Tibial nerve (tissue), 4 donors: ENCODE measurements at regions not wholly inside any gene's neighbourhood (a gene's known extent, or its start where the extent isn't known, plus 50 kb on each side); places are given as distances from the start of the nearest gene placed in this dataset.

Source experiments
- DNase-seq, 2 donors: peaks; one replicate each; pipeline ENCODE4 v3.0.0-alpha.2; 2019; ENCODE audit warnings: low spot score in 2 of 2
- H3K27ac ChIP-seq, 4 donors: fragments of 200-600 bp; sonication (generic) in 3 of 4; one replicate each; pipeline ENCODE4 v1.5.1; 2017 to 2019; ENCODE audit warnings: mild to moderate bottlenecking in 1 of 4
- H3K27me3 ChIP-seq, 2 donors: fragments of 200-600 bp; sonication (generic) in 1 of 2; one replicate each; pipeline versions ENCODE4 v1.5.1 to v1.6.0; 2017 to 2019
- H3K36me3 ChIP-seq, 3 donors: fragments of 200-600 bp; sonication (generic); one replicate each; pipeline ENCODE4 v1.5.1; 2018 to 2019
- H3K4me1 ChIP-seq, 4 donors: fragments of 200-600 bp; sonication (generic) in 3 of 4; one replicate each; pipeline ENCODE4 v1.5.1; 2017 to 2019
- H3K4me3 ChIP-seq, 4 donors: fragments of 200-600 bp; sonication (generic) in 3 of 4; one replicate each; pipeline ENCODE4 v1.5.1; 2017 to 2019; ENCODE audit warnings: mild to moderate bottlenecking in 1 of 4, moderate library complexity in 1 of 4
- H3K9me3 ChIP-seq, 4 donors: fragments of 200-600 bp; sonication (generic) in 3 of 4; one replicate each; pipeline ENCODE4 v1.5.1; 2017 to 2019
- CTCF ChIP-seq, 5 experiments: fragments of 200-600 bp in 3 of 5; fragments of 450-650 bp in 2 of 5; sonication (generic) in 3 of 5; IDR thresholded peaks; one replicate each; pipeline ENCODE4 v1.5.1; 2016 to 2019; ENCODE audit warnings: antibody characterized with exemption in 5 of 5, mild to moderate bottlenecking in 3 of 5, moderate library complexity in 2 of 5
- EP300 ChIP-seq, 2 donors: sonication (generic); formaldehyde crosslinking; IDR thresholded peaks; one replicate each; pipeline ENCODE4 v1.6.1; 2017; ENCODE audit warnings: antibody characterized with exemption in 2 of 2, mild to moderate bottlenecking in 1 of 2
- POLR2A ChIP-seq, 2 donors: fragments of 450-650 bp; IDR thresholded peaks; one replicate each; pipeline ENCODE4 v1.6.1; 2017; ENCODE audit warnings: antibody characterized with exemption in 2 of 2, mild to moderate bottlenecking in 2 of 2, moderate library complexity in 2 of 2
- WGBS, 2 donors: methylation state at CpG; one replicate each; pipeline ENCODE4 v1.1.5; 2018; 5-methylcytosine and 5-hydroxymethylcytosine counted together

- Histone ChIP-seq H3K27me3 (no peaks in the 10 kb centered on the region), H3K9me3 (peaks cover 0 to 6% (median 3%) of the 10 kb centered on the region in 4 donors), H3K36me3 (no peaks in the 10 kb centered on the region), H3K4me1 (no peaks in the 10 kb centered on the region), H3K27ac (no peak overlapping the region), H3K4me3 (no peak overlapping the region)
- WGBS, 2 donors = 95 to 97% methylated on average over 3 of the region's 3 CpGs
- TF ChIP-seq EP300 (IDR thresholded peaks at IDR 0.05) (no peak), CTCF (IDR thresholded peaks at IDR 0.05) (no peak), POLR2A (IDR thresholded peaks at IDR 0.05) (no peak)
- no peak for DNase-seq
These were observed 348.0 kb upstream of the MPDZ start for GRCh38 chr9:13627502-13627901.

GRCh38 chr9:13627071-13627470 lies 347.6 kb upstream of the MPDZ start:
- H3K36me3 ChIP-seq = no peaks in the 10 kb centered on the region
- H3K9me3 ChIP-seq = peaks cover 0 to 6% (median 3%) of the 10 kb centered on the region in 4 donors
- DNase-seq = no peak
- 92 to 95% methylated on average over 3 of the region's 3 CpGs for WGBS, 2 donors
- no peaks in the 10 kb centered on the region for H3K4me1 ChIP-seq
- no peak overlapping the region for H3K4me3 ChIP-seq
- no peak overlapping the region for H3K27ac ChIP-seq
- TF ChIP-seq CTCF (IDR thresholded peaks at IDR 0.05) = no peak
- no peak for TF ChIP-seq EP300 (IDR thresholded peaks at IDR 0.05)
- no peak for TF ChIP-seq POLR2A (IDR thresholded peaks at IDR 0.05)
- H3K27me3 ChIP-seq = no peaks in the 10 kb centered on the region

DNA sequence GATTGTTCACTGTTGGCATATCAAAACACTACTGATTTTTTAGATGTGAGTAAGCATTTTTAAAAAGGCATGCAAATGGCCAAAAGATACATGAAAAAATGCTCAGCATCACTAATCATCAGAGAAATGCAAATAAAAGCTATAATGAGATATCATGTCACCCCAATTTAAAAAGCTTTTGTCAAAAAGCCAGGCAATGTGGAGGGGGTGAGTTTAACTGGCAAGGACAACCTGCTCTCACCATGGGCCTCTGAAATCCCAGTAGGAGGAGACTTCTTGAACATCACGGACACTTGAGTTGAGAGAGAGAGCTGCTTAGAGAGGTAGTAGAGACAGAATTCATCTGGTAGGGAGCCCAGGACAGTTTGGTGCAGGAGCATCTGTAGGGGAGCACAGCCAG lies 347.1 kb upstream of the MPDZ start:
- Histone ChIP-seq H3K9me3 (peaks cover 0 to 6% (median 3%) of the 10 kb centered on the region in 4 donors), H3K36me3 (no peaks in the 10 kb centered on the region), H3K4me1 (no peaks in the 10 kb centered on the region), H3K4me3 (no peak overlapping the region), H3K27me3 (no peaks in the 10 kb centered on the region), H3K27ac (no peak overlapping the region)
- 83 to 91% methylated on average over 1 of the region's 1 CpG for WGBS, 2 donors
- no peak for TF ChIP-seq CTCF (IDR thresholded peaks at IDR 0.05)
- TF ChIP-seq POLR2A (IDR thresholded peaks at IDR 0.05) = no peak
- no peak for TF ChIP-seq EP300 (IDR thresholded peaks at IDR 0.05)
- no peak for DNase-seq

DNA sequence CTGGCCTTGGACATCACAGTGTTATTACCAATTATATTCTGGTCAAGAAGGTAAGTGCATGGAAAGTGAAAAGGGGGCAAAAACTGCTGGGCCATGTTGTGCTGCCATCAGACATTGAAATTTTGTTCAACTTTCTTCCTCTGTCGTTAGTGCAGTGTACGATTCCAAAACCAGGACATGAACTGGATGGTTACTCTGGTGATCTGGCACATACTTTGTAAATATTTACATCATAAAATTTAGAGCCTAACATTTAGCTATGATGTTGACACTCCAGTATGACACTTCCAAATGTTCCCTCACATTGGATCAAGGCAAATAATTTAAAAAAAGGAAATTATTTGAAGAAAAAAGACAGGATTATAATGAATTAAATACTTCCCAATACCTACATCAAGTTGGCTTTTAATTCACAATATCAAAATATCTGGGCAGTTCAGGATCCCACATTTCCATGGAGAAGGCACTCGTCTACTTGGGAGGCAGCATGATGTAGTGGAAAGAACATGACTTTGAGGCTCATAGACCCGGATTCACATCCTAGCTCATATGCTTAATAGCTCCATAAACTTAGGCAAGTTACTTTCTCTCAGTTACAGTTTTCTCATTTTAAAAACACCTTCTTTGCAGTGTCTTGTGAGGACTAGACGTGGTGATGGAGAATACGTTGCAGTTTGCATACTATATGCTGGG lies 342.5 kb upstream of the MPDZ start:
- WGBS, 2 donors = 81 to 84% methylated on average over 6 of the region's 6 CpGs
- no peaks in the 10 kb centered on the region for H3K4me1 ChIP-seq
- no peak overlapping the region for H3K27ac ChIP-seq
- TF ChIP-seq EP300 (IDR thresholded peaks at IDR 0.05) = no peak
- H3K9me3 ChIP-seq = no peaks in the 10 kb centered on the region
- no peak for DNase-seq
- no peaks in the 10 kb centered on the region for H3K36me3 ChIP-seq
- no peaks in the 10 kb centered on the region for H3K27me3 ChIP-seq
- H3K4me3 ChIP-seq = no peak overlapping the region

GRCh38 chr9:13616491-13617035 lies 337.1 kb upstream of the MPDZ start:
- Histone ChIP-seq H3K36me3 (no peaks in the 10 kb centered on the region), H3K4me3 (no peak overlapping the region), H3K27me3 (no peaks in the 10 kb centered on the region), H3K9me3 (no peaks in the 10 kb centered on the region), H3K27ac (no peak overlapping the region), H3K4me1 (no peaks in the 10 kb centered on the region)
- DNase-seq = no peak
- TF ChIP-seq CTCF (IDR thresholded peaks at IDR 0.05) (no peak), EP300 (IDR thresholded peaks at IDR 0.05) (no peak), POLR2A (IDR thresholded peaks at IDR 0.05) (no peak)
- WGBS, 2 donors = 41 to 46% methylated on average over 2 of the region's 2 CpGs
